Lung (tissue), 11 donors: ENCODE measurements at regions not wholly inside any gene's neighbourhood (a gene's known extent, or its start where the extent isn't known, plus 50 kb on each side); places are given as distances from the start of the nearest gene placed in this dataset.

Source experiments
- ATAC-seq: fragments of 200-7000 bp; cut with Tn5 transposase; one replicate; pipeline ENCODE4 v1.9.1; 2020; ENCODE audit warnings: moderate number of reproducible peaks; ENCODE audit not compliant: insufficient read depth, low FRiP score
- DNase-seq, 3 donors: peaks; one replicate each; pipeline ENCODE4 v3.0.0-alpha.2; 2013 to 2017
- H3K27ac ChIP-seq, 2 donors: one replicate each; pipeline ENCODE4 v1.5.1; 2013; ENCODE audit warnings: mild to moderate bottlenecking in 2 of 2, moderate library complexity in 2 of 2, control low read depth in 1 of 2, inconsistent platforms in 1 of 2, low read depth in 1 of 2, low read length in 1 of 2
- H3K27me3 ChIP-seq, 3 donors: one replicate each; pipeline ENCODE4 v1.5.1; 2013; ENCODE audit warnings: low read length in 2 of 3; ENCODE audit not compliant: control insufficient read depth in 3 of 3, insufficient read depth in 3 of 3
- H3K36me3 ChIP-seq, 4 donors: one replicate each; pipeline ENCODE4 v1.5.1; 2013; ENCODE audit warnings: low read length in 4 of 4, mild to moderate bottlenecking in 1 of 4, moderate library complexity in 1 of 4; ENCODE audit not compliant: control insufficient read depth in 4 of 4, insufficient read depth in 4 of 4
- H3K4me1 ChIP-seq, 5 donors: one replicate each; pipeline ENCODE4 v1.5.1; 2013; ENCODE audit warnings: low read length in 5 of 5, mild to moderate bottlenecking in 2 of 5, moderate library complexity in 1 of 5; ENCODE audit not compliant: control insufficient read depth in 5 of 5, insufficient read depth in 5 of 5
- H3K4me3 ChIP-seq: one replicate; pipeline ENCODE4 v1.5.1; 2013; ENCODE audit warnings: mild to moderate bottlenecking, control low read depth, moderate library complexity
- H3K9ac ChIP-seq, 2 donors: one replicate each; pipeline ENCODE4 v1.5.1; 2013; ENCODE audit warnings: low read length in 2 of 2, control low read depth in 1 of 2; ENCODE audit not compliant: insufficient read depth in 1 of 2
- H3K9me3 ChIP-seq, 4 donors: one replicate each; pipeline ENCODE4 v1.5.1; 2013; ENCODE audit warnings: low read length in 3 of 4, mild to moderate bottlenecking in 1 of 4, moderate library complexity in 1 of 4; ENCODE audit not compliant: control insufficient read depth in 4 of 4, insufficient read depth in 3 of 4
- WGBS, 2 donors: extraction: QIAGEN DNeasy Blood & Tissue Kit; methylation state at CpG; one replicate each; pipeline ENCODE4 v1.1.7; 2013; 5-methylcytosine and 5-hydroxymethylcytosine counted together
- TF ChIP-seq, protein P1 (sequence below): IDR thresholded peaks from 2 replicates; pipeline ENCODE4 v1.5.1; 2012; ENCODE audit warnings: mild to moderate bottlenecking; ENCODE audit errors: control extremely low read depth, extremely low read depth
- donor health status: control.
- donor health status: control.
- donor health status: Bipolar disorder and iron deficiency.
- donor health status: healthy.
- donor health status: DM: yes; HTN: yes; CAD: no.

- Histone ChIP-seq H3K27ac (no peak overlapping the region), H3K9ac (no peak overlapping the region), H3K9me3 (peaks cover 0 to 5% (median 1%) of the 10 kb centered on the region in 4 donors), H3K4me3 (no peak overlapping the region), H3K27me3 (no peaks in the 10 kb centered on the region), H3K4me1 (no peaks in the 10 kb centered on the region), H3K36me3 (no peaks in the 10 kb centered on the region)
- TF ChIP-seq, protein P1, sequence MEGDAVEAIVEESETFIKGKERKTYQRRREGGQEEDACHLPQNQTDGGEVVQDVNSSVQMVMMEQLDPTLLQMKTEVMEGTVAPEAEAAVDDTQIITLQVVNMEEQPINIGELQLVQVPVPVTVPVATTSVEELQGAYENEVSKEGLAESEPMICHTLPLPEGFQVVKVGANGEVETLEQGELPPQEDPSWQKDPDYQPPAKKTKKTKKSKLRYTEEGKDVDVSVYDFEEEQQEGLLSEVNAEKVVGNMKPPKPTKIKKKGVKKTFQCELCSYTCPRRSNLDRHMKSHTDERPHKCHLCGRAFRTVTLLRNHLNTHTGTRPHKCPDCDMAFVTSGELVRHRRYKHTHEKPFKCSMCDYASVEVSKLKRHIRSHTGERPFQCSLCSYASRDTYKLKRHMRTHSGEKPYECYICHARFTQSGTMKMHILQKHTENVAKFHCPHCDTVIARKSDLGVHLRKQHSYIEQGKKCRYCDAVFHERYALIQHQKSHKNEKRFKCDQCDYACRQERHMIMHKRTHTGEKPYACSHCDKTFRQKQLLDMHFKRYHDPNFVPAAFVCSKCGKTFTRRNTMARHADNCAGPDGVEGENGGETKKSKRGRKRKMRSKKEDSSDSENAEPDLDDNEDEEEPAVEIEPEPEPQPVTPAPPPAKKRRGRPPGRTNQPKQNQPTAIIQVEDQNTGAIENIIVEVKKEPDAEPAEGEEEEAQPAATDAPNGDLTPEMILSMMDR: no peak
- DNase-seq (no peak), ATAC-seq (no peak)
- WGBS, 2 donors: 92 to 93% methylated on average over 4 of the region's 4 CpGs
Measured at GRCh38 chr11:71173709-71174108, 78.7 kb downstream of the SHANK2 start.

GRCh38 chr11:71172680-71173079 lies 79.7 kb downstream of the SHANK2 start:
- Histone ChIP-seq H3K9me3 (peaks cover 0 to 5% (median 1%) of the 10 kb centered on the region in 4 donors), H3K4me1 (no peaks in the 10 kb centered on the region), H3K4me3 (no peak overlapping the region), H3K27ac (no peak overlapping the region), H3K27me3 (no peaks in the 10 kb centered on the region), H3K9ac (no peak overlapping the region), H3K36me3 (no peaks in the 10 kb centered on the region)
- ATAC-seq: no peak
- TF ChIP-seq, protein P1: no peak
- 81 to 90% methylated on average over 9 of the region's 9 CpGs for WGBS, 2 donors
- DNase-seq: no peak

DNA sequence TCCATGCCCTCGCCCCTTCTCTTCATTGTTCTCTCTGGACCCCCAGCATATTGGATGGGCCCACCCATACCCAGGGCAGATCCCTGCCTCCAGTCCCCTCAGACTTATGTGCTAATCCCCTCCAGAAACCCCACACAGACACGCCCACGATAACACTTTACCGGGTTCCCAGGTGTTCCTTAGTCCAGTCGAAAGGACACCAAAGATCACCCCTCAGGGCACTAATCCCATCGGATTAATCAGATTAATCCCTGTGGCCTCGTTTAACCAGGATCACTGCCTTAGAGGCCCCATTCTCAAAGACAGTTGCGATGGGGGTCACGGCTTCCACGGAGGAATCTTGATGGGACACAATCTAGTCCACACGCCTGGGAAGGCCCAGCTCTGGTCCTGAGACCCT lies 80.8 kb downstream of the SHANK2 start:
- Histone ChIP-seq H3K27ac (no peak overlapping the region), H3K36me3 (no peaks in the 10 kb centered on the region), H3K9me3 (peaks cover 0 to 5% (median 0%) of the 10 kb centered on the region in 4 donors), H3K4me1 (no peaks in the 10 kb centered on the region), H3K9ac (no peak overlapping the region), H3K4me3 (no peak overlapping the region), H3K27me3 (no peaks in the 10 kb centered on the region)
- 95 to 96% methylated on average over 11 of the region's 11 CpGs for WGBS, 2 donors
- ATAC-seq: no peak
- TF ChIP-seq, protein P1: no peak
- DNase-seq: no peak
